ENCODE measurements at regions not wholly inside any gene's neighbourhood (a gene's known extent, or its start where the extent isn't known, plus 50 kb on each side); places are given as distances from the start of the nearest gene placed in this dataset.

- TF ChIP-seq, protein P1, sequence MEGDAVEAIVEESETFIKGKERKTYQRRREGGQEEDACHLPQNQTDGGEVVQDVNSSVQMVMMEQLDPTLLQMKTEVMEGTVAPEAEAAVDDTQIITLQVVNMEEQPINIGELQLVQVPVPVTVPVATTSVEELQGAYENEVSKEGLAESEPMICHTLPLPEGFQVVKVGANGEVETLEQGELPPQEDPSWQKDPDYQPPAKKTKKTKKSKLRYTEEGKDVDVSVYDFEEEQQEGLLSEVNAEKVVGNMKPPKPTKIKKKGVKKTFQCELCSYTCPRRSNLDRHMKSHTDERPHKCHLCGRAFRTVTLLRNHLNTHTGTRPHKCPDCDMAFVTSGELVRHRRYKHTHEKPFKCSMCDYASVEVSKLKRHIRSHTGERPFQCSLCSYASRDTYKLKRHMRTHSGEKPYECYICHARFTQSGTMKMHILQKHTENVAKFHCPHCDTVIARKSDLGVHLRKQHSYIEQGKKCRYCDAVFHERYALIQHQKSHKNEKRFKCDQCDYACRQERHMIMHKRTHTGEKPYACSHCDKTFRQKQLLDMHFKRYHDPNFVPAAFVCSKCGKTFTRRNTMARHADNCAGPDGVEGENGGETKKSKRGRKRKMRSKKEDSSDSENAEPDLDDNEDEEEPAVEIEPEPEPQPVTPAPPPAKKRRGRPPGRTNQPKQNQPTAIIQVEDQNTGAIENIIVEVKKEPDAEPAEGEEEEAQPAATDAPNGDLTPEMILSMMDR (IDR thresholded peaks at IDR 0.05): no peak
- TF ChIP-seq POLR2A (IDR thresholded peaks at IDR 0.05): no peak
- no peak for TF ChIP-seq POLR2AphosphoS5 (IDR thresholded peaks at IDR 0.05)
- TF ChIP-seq EP300 (IDR thresholded peaks at IDR 0.05): no peak
Observed at GRCh38 chr9:117875886-117876285, 171.7 kb downstream of the TLR4 start.
